ENCODE measurements at regions not wholly inside any gene's neighbourhood (a gene's known extent, or its start where the extent isn't known, plus 50 kb on each side); places are given as distances from the start of the nearest gene placed in this dataset.

DNA sequence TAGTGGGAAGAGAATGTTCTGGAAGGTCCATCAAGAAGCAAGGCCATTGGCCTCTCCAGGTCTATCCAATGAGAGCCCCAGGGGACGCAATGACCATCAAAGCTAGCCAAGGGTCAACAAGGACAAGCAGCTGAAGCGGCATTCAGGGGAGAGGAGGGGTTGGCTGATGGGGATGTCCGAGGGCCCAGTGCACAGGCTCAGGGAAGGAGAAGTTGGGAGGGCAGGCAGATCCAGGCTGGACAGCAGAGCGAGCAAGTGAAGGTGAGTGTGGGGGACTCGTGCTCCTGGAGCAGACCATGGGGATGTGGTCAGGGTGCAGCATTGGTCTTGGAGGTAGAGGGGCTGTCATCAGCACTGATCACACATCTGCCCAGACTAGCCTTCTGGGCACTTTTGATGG, 275.4 kb upstream of the TCERG1L start:
- TF ChIP-seq, protein P1, sequence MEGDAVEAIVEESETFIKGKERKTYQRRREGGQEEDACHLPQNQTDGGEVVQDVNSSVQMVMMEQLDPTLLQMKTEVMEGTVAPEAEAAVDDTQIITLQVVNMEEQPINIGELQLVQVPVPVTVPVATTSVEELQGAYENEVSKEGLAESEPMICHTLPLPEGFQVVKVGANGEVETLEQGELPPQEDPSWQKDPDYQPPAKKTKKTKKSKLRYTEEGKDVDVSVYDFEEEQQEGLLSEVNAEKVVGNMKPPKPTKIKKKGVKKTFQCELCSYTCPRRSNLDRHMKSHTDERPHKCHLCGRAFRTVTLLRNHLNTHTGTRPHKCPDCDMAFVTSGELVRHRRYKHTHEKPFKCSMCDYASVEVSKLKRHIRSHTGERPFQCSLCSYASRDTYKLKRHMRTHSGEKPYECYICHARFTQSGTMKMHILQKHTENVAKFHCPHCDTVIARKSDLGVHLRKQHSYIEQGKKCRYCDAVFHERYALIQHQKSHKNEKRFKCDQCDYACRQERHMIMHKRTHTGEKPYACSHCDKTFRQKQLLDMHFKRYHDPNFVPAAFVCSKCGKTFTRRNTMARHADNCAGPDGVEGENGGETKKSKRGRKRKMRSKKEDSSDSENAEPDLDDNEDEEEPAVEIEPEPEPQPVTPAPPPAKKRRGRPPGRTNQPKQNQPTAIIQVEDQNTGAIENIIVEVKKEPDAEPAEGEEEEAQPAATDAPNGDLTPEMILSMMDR (IDR thresholded peaks at IDR 0.05; ENCODE audit: poor library complexity): no peak
- TF ChIP-seq EZH2 (IDR thresholded peaks at IDR 0.05; ENCODE audit: borderline replicate concordance) (no peak), EZH2phosphoT487 (IDR thresholded peaks at IDR 0.05; ENCODE audit: low read depth, severe bottlenecking, unreplicated experiment) (no peak)
